ENCODE measurements at regions not wholly inside any gene's neighbourhood (a gene's known extent, or its start where the extent isn't known, plus 50 kb on each side); places are given as distances from the start of the nearest gene placed in this dataset.
"Not testable (repeated sequence)": the region's sequence is repeated elsewhere in the genome, so short reads cannot be mapped to it uniquely, and the experiment has no call there.

DNA sequence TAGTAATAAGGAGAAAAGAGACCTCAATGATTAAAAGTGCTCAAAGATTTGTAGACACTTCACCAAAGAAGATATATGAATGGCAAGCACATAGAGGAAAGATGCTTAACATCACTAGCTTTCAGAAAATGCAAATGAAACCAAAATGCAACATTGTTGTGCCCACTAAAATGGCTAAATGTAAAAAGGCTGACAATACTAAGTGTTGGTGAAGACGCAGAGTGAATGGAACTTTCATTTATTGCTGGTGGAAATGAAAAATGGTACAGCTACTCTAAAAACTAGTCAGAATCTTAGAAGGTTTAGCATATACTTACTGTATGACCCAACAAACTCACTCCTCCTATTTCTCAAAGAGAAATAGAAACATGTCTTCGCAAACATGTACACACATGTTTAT lies 212.9 kb upstream of the PITRM1 start:
- DNase-seq (ENCODE audit: low spot score) = no peak

GRCh38 chr10:3382092-3382491 lies 209.5 kb upstream of the PITRM1 start:
- DNase-seq (ENCODE audit: low spot score) = no peak

DNA sequence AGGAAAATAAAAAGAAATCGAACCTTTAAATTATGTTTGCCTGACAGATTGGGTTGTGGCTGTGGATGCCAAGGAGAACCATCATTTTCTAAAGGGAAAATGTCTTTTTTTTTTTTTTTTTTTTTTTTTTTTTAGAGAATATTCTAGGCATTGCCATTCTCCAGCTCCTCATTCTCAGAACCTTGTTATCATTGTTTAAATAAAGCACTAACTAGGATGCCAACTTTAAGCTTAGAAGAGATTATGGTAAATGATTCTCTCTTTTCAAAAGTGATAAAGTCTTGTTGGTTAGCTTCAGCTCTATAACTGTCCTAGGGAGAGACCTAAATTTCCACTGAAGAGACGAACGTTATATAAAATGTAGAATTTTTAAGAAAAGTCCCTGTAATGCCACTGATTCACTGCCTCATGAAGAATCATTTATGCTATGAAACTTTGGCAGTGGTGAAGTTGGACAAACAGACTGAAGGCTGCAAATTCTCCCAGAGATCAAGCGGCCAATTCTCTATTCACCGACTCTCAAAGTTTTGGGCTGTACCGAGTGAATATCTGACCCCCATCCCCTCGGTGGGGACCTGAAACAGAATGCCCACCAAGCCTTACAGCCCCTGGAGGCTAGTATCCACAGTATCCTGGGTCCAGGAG lies 207.9 kb upstream of the PITRM1 start:
- DNase-seq (ENCODE audit: low spot score) = no peak

DNA sequence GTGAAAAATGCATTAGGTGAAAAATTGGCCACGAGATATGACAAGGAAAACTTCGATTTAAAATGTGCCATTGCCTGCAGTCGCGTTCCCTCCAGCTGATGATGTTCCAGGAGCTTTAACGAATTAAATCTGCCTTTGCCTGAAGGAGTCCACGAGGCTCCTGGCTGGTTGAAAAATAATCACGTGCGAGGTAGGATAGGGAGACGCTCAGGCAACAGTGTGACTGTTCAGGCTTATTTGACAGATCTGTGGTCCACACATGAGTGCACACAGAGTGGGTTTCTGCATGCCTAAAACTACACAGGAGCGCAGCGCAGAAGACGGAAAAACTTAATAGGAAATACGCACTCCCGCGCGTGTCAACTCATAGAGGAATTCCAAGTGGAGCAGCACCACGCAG lies 204.0 kb upstream of the PITRM1 start:
- no peak for DNase-seq (ENCODE audit: low spot score)

DNA sequence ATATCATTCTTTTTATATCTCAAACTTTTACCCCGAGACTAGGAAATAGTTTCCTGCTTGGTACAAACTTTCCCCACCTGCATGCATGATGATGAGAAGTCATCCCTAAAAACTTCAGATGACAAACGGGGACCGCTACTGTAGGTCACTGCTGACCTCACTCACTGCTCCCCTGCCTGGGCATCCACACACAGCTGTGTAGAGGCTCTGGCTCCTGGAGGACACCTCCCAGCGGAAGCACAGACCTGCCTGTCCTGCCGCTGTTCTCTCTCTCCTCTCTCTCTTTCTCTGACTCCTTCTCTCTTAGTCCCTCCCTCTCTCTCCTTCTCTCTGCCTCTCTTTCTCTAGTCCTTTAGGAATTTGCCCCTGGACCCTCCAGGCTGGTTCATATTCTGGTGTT lies 202.9 kb upstream of the PITRM1 start:
- DNase-seq (ENCODE audit: low spot score) = no peak

DNA sequence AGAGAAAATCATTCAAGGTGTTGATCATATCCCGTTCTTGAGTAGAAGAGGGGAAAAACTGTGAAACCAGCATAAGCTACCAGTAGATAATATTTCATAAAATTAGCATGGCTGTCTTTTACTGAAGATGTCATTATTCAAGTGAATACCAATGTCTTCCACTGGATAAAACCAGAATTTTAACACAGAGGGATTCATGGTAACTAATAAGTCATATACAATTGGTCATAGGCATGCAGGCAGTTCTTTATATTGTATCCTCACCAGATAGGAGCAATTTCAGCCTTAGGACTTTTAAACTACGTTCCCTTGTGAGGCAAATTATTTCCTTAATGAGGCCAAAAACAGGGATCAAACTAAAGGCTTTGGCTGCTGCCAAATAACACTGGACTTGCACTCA lies 202.3 kb upstream of the PITRM1 start:
- DNase-seq (ENCODE audit: low spot score) = no peak

GRCh38 chr10:3373374-3374027 lies 200.9 kb upstream of the PITRM1 start:
- DNase-seq (ENCODE audit: low spot score) = not testable (repeated sequence)

DNA sequence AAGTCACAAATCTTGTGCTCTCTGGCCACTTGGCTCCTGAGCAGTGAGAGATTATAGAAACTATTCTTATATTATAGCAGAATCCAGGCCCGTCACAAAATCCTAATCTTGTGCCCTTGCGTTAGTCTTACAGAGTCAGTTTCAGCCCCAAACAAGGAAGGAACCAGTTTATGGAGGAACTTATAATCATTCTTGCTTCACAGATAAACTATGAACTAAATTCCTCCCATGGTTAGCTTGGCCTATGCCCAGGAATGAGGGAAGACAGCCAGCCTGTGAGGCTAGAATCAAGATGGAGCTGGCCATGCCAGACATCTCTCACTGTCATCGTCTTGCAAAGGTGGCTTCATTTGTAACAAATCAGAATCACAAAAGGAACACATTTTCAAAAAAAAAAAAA lies 199.7 kb upstream of the PITRM1 start:
- DNase-seq (ENCODE audit: low spot score) = no peak

DNA sequence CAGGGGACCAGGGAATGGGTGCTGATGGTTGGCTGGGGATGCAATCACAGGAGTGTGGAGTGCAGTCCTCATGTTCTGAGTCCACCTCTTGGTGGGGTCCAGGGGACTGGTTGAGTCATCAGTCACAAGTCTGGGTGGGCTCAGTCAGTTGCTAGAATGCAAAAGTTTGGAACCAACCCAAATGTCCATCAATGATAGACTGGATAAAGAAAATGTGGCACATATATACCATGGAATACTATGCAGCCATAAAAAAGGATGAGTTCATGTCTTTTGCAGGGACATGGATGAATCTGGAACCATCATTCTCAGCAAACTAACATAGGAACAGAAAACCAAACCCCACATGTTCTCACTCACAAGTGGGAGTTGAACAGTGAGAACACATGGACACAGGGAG lies 199.0 kb upstream of the PITRM1 start:
- not testable (repeated sequence) for DNase-seq (ENCODE audit: low spot score)

DNA sequence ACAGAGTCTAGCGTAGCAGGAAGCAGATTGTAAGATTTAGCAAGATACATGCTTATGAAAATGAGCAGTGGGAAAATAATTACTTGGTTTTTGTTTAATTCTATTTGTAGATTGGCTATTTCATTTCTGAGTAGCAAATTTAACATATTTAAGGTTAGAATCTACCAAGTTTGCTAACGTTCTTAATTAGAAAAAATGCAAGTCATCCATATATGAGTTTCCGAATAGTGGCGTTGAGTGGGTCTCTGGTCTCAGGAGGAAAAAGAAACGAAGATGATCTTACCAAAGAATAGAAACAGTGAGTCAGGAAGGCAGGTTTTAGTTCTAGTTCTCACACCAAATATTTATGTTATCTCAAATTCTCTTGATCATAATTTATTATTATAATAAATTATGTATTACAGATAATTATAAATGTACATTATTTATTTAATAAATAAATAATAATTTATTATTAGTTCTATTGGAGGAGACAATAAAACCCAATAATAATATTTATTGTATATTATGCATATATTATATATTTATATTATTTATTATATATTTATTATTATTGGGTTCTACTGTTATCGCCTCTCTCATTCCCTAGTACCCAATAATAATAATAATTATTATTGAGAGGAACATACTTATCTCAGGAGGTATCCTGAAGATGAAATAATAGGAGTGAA lies 194.3 kb upstream of the PITRM1 start:
- DNase-seq (ENCODE audit: low spot score) = no peak

DNA sequence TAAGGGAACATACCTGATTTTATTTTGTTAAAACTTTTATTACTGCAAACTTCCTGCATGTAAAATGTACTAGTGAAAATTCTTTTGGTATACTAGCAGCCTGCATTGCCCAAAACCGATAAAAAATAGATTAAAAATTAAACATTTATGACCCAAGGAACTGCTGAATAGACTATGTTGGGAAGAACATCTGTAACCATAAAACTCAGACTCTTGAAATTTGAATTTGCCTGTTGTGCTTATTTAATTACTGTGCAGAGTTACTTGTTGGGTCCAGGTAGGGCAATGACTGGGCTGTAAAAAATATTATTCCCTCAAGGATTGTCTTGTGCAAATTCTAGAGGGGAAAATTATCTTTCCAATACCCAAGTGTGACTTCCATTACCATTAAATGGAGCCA lies 193.5 kb upstream of the PITRM1 start:
- DNase-seq (ENCODE audit: low spot score) = no peak

DNA sequence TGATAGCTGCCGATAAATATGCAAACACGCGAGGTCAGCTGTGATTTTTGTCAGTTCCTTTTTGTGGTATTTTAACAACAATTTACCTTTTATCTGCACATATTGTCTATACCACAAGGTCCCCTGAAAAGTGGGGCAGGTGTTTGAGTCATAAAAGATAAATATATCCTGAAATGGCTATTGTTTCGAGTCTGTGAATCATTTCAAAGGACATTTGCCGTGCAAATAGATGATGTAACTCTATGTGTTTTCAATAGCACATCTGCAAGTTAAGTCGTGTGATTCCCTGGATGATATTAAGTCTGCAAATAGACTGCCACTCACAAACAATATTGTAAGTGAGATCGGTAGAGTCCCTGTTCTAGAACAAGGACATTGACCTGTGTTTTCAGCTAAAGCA lies 193.0 kb upstream of the PITRM1 start:
- no peak for DNase-seq (ENCODE audit: low spot score)

DNA sequence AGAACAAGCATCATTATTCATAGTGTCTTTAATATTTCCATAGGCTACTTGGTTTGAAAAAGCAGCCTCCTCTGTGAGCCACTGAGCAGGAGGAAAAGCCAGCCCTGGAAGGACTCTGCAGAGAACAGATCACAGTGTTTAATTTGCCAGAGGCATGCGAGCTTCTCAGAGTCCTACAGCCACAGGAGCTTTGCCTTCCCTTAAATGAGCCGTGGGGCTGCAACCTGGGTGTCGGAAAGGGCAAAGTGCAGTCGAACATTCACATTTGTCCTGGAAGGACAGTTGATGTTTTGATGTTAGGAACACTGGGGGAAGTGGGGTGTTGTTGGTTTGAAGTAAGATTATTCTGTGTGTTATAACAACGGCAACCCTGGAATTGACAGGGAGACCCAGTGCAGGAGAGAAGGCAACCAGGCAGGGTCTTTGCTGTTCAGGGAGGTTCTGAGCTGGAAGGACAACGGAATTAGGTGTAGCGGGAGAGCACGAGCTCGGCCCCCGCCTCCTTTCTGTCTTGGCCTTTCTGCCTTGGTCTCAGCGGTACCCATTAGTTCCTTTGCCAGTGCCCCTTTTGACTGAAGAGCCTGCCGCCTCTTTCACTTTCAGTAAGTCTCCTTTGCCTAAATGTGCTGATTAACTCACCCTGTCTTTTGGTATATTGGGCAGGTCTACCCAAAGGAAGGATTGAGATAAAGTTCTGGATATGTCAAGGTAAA lies 192.3 kb upstream of the PITRM1 start:
- no peak for DNase-seq (ENCODE audit: low spot score)

DNA sequence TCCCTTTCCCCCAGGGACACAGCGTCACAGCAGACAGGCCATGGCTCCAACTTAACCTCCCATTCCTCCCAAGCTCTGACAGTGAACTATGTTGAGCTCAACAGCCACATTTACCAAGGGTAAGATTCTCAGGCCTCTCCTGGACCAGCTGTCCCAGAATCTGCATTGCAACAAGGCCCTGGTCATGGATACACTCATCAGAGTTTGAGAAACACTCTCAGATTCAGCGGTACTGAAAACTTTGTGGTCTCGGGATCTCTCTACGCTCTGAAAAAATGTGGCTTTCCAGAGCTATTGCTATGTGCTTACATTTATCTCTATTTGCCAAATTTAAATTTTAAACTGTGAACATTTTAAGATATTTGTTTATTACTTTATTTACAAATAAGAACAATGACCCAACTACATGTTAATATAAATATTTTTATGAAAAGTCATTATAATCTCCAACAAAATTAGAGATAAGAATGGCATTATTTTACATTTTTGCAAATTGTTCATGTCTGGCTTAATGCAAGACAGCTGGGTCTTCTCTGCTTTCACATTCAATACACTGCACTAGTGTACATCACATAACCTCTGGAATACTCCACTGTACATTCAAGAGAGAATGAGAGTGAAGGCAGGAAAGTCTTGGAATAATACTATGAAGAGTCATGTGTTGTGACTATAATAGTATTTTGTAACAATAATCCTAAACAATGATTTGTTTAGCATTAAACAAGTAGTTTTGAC lies 190.9 kb upstream of the PITRM1 start:
- no peak for DNase-seq (ENCODE audit: low spot score)

- no peak for DNase-seq (ENCODE audit: low spot score)
These were observed 189.8 kb upstream of the PITRM1 start for GRCh38 chr10:3362394-3362793.

GRCh38 chr10:3361640-3362039 lies 189.1 kb upstream of the PITRM1 start:
- DNase-seq (ENCODE audit: low spot score) = no peak

DNA sequence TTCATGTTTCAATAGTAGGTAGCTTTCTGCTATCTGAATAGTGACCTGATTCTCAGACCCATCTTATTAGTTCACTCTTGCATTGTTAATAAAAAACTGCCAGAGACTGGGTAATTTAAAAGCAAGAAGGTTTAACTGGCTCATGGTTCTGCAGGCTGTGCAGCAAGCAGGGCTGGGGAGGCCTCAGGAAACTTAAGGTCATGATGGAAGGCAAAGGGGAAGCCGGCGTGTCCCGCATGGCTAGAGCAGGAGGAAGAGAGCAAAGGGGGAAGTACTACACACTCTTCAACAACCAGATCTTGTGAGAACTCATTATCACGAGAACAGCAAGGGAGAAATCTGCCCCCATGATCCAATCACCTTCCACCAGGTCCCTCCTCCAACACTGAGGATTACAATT lies 185.2 kb upstream of the PITRM1 start:
- DNase-seq (ENCODE audit: low spot score) = no peak

DNA sequence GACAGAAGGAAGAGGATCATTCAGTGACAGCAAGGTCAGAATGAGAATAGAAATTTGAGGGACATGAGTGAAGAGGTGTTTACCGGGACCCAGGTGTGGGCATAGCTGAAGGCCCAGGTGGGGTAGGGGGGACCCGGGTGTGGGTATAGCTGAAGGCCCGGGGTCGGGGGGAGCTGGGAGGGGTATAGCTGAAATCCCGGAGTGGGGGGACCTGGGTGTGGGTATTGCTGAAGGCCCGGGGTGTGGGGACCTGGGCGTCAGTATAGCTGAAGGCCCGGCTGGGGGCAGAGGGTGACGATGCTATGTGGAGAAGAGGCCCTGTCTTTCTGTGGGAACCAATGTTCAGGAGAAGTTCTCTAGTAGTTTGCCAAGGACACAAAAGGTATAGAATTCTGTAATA lies 183.0 kb upstream of the PITRM1 start:
- no peak for DNase-seq (ENCODE audit: low spot score)

- no peak for DNase-seq (ENCODE audit: low spot score)
These were observed 181.8 kb upstream of the PITRM1 start for GRCh38 chr10:3354174-3354900.

DNA sequence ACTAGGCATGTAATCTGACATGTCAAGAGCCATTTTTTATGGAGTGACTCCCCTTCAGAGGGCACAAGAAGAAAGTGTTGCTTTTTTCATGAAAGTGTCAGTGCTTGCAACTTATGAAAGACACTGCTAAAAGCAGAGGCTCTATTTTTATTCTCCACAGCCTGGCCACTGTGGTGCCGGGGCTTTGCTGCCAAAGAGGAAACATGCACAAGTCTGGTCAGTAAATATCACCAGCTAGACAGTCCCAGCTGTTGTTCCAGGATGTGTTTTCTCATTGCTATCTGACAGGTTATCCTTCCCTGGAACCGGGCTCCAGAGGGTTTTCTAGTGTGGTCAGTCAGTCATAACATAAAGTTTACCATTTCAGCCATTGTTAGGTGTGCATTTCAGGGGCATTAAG lies 180.7 kb upstream of the PITRM1 start:
- no peak for DNase-seq (ENCODE audit: low spot score)

DNA sequence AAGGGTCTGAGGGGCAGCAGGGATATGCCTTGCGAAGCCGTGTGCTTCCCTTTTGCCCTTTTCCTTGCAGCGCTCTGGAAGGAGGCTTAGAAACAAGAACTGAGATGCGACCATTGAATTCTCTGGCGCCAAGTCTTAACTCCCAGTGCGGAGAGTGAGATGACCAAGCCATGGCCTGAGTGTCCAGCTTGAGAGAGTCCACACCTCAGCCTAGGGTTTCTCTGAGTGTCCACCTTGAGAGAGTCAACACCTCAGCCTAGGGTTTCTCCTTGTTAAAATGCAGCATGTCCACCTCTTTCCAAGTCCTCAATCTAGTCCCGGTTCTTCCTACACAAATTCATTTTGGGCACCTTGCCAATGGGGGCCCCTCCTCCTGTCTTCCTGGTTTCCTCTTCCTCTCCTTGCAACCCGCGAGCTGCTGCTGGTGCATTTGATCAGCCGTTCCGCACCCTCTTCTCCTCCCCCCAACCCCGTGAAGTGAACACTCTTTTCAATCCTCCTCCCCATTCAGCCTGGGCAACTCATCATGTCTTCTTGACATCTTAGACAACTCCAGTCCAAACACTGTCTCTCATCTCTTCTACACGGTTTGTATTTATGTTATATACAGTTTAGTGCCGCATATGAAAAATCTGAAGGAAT lies 178.2 kb upstream of the PITRM1 start:
- no peak for DNase-seq (ENCODE audit: low spot score)
